ENCODE measurements at regions not wholly inside any gene's neighbourhood (a gene's known extent, or its start where the extent isn't known, plus 50 kb on each side); places are given as distances from the start of the nearest gene placed in this dataset.

DNA sequence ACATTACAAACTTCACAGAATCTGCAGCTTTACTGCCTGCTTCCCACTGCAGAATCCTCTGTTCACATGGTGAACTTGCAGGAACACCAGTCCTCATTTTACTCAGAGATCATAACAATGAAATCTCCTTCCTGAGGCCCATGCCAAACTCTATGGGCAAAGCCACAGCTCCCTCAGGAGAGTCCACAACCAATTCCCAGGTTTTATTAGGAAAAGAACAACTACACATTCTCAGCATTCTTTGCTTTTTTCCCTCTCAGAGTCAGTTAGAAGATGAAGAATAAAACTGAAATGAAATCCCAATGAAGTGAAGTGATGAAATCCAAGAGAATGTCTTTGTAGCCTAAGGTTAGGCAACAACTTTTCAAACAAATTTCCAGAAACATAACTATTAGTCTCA lies 233.7 kb downstream of the DSEL start:
- DNase-seq, result no peak

DNA sequence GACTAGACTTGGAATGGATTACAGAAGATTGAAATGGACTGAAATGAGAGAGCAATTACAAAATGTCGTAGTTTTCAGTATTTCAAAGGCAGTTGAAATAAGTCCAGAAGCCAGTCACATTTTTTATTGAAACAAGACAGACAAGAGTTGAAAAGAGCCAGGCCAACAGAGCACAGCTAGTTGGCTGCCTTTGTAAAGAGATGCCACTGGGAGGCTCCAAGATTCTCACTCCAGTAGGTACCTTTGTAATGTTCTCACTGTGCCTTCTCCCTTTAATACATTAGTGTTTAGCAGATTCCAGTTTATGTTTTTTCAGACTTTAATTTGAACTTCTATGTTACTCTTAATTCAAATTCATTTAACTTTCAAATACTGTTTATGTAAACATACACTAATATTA lies 234.8 kb downstream of the DSEL start:
- no peak for DNase-seq

DNA sequence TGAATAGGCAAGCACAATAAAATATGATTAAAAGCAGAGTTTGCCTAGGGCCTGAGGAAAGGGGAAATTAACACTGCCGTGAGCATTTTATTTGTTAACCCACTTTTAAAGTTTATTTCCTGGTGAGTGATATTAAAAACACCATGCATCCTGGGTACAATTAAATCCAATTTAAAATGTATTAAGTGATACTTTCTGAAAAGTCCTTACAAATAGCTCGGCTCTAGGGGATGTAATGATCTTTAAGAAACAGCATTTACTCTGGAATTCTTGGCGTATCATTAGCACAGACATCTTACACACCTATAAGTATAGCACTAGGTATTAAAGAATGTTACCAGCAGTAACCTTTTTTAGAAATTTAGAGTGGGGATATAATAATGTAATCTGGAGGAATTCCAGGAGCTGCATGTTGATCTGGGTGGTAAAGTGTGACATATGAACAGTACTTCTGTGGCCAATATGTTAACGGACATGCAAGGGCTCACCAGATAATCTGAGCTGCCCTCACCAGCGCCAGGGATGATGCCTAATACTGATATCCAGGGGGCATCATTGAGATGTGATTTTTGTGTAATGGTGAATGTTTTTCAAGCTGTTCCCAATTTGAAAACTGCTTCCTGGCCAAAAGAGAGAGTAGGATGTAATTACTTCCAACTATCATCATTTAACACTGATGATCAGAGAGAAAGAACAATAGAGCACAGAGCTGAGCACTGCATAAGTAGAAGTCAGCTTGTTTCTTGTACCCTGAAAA lies 235.9 kb downstream of the DSEL start:
- no peak for DNase-seq

DNA sequence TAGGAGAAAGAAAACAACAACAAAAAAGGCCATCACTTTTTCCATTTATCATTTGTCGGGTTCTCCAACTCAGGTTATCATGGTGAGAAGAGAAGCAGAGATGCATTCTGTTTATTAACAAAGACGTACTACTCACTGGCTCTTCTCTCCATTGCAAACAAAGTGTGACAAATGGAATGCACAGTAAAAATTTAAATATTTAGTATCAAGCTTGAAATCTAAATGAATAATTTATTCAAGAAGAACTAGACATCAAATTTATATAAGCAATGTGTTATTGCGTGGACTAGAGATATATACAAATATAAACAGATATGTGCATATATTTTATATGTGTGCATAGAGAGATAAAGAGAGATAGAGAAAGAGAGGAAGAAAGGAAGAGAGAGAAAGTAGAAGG lies 236.5 kb downstream of the DSEL start:
- DNase-seq, result no peak

DNA sequence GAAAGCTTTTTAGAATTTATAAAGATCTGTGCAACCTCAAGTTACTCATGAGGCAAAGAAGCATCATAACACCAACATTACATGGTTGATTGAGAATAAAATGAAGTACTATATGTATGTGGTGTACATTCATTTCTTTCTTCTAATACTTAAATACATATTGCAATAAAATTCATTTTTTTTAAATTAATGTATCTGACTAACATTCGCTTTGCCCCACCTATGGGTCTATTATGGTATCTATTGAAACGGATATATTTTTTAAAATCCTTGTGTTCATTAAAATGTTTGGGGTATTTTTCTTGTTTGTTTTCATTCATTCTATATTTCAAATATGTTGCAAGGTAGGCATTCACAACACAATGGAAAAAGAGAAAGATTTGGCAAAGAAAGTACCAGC lies 237.5 kb downstream of the DSEL start:
- no peak for DNase-seq

DNA sequence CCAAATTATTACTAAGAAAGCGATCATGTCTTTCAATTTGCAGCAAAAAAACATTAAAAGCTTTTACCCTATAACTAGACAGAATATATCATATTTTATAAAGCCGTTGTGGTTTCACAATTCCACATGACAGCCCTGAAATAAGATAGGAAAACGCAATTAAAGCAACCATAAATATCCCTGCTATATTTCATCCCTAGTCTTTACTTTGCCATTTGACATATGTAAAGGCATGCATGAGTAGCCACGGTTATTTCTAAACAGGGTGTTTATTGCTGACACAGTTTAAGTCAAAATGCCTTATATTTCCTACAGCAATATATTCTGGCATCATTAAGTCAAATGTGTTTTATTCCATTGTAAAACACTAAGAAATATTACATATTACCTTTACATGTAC lies 239.9 kb downstream of the DSEL start:
- no peak for DNase-seq

DNA sequence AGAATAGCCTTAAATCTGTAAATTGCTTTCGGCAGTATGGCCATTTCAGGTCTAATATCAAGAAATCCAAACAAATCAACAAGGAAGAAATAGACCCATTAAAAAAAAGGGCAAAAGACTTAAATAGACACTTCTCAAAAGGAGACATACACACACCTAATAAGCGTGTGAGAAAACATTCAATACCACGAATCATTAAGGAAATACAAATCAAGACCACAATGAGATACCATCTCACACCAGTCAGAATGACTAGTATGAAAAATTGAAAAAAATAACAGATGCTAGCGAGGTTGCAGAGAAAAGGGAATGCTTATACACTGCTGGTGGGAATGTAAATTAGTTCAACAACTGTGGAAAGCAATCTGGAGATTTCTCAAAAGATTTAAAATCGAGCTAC lies 243.2 kb downstream of the DSEL start:
- DNase-seq, result no peak

DNA sequence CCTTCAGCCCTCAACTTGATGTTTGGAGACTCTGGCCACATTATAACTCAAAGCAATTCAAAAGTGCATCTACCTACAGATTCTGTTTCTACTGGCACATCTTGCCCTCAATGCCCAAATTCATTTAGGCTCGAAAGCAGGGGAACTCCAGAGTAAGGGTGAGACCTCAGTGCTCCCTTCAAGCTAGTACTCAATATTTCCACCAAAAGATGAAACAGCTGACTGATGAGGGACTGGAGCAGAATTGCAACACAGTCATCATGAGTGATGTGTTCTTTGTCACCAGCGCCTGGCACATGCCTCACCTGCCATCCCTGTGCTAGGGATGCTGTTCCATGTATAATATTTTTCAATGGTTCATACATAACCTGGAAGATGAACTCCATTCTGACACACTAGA lies 247.3 kb downstream of the DSEL start:
- DNase-seq, result no peak

DNA sequence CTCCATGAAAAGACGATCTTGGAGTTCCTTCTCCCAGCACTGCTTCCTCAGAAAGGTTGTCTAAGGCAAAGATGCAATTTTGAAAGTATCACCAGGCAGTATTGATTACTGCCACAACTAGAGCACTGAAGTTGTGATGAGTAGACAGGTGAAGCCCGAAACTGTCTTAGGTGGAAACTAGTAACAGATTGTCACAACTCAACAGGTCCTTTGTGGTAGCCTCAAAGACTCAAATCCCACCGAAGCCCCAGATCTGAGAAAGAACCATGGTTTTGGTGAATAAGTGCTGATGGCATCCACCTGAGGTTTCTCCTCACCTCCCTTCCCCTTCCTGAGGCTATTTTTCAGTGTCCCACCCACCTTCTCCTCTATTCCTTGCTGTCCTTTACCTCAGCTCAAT lies 248.0 kb downstream of the DSEL start:
- no peak for DNase-seq

DNA sequence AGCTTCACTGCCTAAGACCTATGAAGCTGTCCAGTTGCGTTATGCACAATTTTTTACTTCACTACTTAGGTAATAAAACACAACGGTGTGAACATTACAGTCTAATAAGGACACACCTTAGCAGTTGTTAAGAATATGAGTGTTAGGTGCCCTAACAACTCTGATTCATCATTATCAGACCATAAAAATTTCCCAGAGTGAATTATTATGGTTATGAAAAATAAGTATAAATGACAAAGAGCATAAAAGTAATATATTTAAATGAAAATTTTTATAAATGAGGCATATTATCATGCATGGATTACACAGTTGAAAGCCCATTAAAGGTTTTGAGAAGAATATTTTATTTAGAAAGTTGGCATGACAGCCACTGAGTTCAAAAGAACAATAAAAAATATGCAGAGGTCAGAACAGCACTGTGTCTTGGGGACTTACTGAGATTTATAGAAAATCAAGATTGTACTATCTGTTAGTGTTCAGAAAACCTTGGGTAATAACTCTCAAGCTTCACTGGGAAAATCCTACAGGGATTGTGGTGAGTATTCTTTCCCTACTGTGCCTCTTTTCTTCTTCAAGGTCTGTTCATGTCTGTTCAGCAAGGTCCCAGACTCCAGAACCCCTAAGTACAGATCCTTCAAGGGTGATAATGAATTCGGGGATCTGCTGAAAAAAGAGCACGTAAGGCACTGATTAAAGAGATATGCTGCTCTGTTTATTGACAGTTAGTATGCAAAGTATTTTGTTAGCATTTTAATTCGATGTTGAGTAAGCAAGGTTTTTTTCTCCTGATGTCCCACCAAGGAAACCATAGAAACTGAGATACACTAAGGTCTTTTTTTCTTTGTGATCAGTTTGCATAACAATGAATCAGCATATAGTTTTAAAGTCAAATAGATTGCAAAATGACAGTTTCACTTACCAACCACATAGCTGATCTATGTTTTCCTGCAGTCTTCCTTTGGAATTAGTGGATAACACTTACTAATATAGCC lies 250.0 kb downstream of the DSEL start:
- no peak for DNase-seq

DNA sequence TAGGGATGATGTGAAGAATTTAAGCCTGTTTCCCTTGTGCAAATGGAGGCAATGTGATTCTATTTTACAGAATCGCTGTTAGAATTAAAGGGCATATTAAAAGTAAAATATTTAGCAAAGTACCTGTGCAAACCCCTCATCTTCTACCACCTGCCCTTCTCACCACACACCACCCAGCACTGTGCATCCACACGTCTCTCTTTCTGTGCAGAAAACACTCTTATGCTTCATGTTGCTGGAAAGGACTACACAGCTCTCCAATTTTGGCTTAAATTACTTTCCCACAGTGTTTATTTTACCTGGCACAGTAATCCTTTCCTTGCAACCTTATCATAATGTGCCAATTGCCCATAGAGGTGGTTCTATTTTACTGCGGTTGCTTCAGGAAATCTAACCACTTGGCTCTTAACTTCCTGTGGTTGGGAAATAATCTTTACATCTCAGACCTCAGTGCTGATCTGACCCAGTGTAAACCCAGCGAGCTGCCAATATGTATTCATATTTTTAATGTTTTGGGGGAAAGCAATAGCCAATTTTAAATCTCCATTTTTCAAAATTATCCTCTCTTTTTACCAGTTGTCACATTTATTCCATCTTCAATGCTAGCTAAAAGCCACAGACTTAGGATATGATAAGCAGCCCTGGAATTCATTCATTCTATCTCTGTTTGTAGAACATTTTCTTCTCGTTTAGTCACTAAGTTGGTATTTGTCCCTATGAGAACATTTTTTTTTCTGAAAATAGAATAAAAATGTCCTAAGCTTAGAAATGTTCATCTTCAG lies 250.9 kb downstream of the DSEL start:
- DNase-seq, result no peak

DNA sequence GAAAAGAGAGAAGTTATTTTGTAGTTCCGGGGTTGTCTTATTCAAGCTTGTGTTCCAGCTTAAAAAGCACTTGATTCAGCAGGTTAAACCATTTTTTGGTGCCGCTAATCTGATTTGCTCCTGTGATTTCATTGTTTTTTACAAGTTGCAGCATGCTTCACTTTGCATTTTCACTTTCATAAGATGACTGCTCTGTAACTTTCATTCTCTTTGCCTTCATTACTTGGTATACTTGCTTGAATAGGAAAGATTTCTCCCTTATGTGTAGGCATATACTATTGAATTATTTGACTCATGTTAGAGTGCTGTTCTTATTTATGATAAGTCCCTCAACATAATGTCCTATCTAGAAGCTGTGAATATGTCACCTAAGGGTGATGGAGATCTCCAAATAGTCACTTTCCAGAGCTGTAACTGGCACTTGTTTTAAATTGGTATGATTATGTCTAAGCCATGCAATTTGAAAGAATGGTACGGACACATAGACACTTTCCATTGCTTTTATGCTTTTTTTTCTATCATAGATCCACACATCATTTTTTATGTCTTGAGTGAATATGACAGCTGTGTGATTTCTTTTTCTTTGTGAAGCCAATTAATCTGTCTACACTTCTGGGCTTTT lies 254.5 kb downstream of the DSEL start:
- DNase-seq, result no peak

DNA sequence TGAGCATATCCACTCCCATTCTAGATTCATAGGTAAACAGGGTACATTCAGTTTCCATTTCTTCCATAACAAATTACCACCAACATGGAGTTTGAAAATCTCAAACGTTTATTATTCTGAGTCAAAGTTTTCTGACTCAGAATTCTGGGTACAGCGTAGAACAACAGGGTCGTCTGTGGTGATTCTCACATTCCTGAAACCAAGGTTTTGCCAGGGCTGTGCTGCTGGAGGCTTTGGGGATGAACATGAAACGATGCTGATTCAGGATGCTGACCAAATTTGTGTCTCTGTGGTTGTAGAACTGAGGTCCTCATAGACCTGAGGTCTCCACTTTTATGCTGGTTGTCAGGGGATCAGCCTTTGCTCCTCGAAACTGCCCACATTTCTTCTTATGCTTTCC lies 255.7 kb downstream of the DSEL start:
- DNase-seq, result no peak

DNA sequence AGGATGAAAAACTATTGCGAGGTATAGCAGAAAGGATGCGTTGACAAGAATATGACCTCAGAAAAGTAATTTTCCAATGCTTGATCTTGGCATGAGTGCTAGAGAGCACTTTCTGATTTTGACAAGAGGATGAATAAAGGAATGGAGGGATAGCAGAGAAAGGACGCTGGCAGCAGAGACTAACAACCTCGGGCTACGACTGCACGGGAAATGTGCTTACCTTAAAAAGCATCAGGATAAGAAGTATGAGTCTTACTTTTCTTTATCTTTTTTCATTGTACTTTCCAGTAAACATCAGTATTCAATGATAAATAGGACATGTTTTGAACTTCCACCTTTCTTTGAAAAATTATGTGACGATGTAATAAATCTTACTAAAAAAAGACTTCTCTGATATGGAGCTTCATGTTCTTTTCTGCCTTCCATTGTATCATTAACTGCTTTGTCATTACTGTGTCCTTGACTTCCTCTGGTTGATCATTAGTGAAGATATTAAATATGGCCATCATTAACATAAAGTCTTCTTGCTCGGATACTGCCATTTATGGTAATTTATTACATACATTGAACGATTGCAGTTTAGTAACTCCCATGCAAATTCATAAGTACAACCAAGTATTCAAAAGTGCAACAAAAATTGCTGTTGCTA lies 265.6 kb downstream of the DSEL start:
- no peak for DNase-seq

DNA sequence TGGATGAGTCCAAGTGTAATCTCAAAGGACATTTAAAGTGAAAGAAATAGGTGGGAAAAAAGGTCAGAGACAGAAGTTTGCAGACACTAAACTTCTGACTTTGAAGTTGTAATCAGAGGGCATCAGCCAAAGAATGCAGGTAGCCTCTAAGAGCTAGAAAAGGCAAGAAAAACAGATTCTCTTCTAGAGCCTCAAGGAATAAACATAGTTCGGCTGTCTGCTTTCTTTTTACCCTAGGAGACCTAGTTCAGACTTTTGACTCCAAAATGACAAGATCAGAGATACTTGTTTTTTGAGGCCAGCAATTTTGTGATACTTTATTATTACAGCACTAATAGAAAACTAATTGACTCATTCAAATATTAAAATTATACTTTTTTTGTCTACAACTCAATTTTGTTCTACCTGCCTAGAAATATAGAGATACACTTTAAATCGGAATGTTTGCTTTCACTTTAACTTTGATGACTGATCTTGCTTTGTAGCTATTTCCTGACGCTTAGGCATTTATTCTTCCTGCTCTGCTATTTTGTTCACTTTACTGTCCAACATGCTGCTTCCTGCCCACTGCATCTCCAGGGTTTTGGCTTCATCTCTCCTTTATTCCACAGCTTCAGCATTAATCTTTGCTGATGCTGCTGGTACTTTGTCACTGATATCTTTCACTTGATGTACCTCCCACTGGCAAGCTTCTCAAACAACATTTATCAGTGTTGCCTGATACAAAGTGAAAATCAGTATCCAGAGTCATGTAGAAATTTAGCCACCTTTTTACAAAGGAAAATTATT lies 272.5 kb downstream of the DSEL start:
- no peak for DNase-seq

DNA sequence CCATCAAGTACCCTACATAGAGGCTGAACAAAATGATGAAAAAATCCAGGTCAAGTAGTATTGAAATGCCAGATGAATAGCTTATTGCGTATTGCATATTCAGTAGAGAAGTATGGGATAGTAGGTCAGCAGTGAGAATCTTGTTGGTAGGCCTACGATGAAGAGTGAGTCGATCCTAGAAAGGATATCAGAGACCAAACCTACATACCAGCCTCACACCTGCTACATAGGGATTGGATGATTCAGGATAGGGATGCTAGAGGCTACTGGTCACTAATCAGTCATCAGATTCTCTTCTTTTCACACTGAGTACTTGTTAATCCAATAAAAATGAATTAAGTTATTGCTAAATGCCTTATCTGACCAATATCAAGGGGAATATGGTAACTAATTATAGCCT lies 274.5 kb downstream of the DSEL start:
- no peak for DNase-seq

DNA sequence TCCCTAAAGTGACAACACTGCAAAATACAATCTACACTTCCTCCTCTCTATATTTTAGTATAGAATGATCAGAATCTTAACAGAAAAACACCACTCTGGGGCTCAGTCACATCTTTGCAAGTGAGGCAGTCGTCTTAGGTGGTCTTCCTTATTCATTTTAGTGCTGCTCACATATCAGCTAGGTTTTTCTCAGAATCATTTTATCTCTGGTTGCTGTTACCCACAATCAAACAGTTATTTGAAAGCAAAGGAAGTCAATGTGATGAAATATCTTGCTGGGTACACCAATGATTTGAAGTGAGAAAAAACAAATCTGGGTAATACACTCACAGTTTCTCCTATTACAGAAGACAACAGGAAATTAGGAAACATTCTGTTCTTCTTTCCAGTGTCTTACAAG lies 275.2 kb downstream of the DSEL start:
- no peak for DNase-seq

DNA sequence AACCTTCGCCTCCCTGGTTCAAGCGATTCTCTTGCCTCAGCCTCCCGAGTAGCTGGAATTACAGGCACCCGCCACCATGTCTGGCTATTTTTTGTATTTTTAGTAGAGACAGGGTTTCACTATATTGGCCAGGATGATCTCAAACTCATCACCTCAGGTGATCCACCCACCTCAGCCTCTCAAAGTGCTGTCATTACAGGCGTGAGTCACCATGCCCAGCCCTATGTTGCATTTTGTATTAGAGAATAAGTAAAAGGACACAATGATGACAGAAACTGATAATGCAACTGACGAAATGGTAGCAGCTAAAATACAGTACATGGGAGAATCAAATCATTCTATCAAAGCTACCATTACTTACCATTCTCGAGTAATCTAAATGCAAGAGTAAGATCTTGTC lies 276.7 kb downstream of the DSEL start:
- no peak for DNase-seq

DNA sequence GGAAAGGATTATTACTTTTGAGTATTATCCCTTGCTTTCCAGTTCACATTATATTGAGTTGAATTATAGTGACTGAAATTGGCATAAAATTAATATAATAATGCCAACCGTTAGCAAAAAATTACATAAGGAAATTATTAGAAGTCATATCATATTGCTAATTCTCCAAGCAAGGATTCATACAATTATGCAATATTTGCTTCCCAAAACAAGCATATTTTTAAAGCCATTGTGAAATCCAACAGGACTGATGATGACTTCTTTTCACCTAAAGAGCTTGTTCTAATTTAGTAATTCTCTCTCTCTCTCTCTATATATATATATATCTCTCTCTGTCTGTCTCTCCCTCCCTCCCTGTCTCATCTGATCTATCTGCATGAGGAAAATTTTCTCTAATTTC lies 283.5 kb downstream of the DSEL start:
- no peak for DNase-seq

DNA sequence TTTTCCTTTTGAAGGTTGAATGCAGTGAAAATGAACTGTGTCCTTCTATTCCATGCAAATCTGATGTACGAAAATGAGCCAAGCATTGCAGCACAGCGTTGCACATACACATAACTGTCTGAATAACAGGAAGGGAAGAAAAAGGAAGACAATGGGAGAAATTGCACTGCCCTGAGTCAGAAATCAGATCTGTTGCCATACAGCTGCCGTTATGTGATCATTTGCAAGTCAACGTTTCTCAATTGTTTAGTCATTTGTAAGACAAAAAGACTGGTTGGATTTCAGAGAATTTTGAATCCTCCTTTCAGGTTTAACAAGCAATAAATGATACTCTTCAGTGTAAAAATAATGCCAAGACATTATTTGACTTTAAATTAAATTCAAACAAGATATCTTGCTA lies 284.1 kb downstream of the DSEL start:
- no peak for DNase-seq

DNA sequence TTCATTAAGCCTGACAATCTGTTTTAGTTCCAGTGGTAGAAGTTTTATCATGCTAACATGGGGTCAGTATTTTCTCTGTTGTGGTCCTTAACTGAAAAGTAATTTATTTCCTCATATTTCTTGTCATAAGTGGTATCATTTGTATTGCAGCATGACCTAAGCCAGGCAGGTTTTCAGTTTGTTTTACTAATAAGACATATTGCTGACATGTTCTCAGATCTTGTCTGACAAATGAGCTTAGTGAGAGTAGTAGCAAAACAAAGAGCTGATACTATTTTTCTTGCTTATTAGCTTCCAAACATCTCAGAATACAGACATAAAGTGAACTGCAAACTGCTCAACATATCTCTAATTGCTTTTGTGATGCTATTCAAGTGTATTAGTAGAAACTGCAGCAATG lies 293.6 kb downstream of the DSEL start:
- no peak for DNase-seq

DNA sequence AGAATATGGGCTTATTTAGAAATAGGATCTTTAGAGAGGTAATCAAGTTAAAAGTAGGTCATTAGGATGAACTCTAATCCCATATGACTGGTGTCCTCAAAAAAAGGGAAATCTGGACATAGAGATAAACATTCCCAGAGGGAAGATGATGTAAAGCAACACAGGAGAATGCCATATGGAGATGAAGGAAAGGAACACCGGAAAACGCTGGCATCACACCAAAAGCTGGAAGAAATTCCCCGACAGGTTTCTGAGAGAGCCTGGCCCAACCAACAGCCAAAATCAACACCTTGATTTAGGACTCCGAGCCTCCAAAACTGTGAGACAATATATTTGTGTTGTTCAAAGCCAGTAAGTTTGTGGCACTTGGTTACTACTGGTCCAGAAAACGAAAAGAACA lies 296.7 kb downstream of the DSEL start:
- no peak for DNase-seq

All from activated gamma-delta T cell treated with Interleukin-2 at 50 U/mL for 16 hours (primary cell).